ENCODE measurements at regions not wholly inside any gene's neighbourhood (a gene's known extent, or its start where the extent isn't known, plus 50 kb on each side); places are given as distances from the start of the nearest gene placed in this dataset.

- Histone ChIP-seq H3K27ac (ENCODE audit: low read depth in 1 of 2, low read length in 2 of 2) (no peak overlapping the region), H3K4me2 (replicated peaks; ENCODE audit: extremely low read depth, low read length, poor library complexity, severe bottlenecking) (no peak overlapping the region), H4K20me1 (ENCODE audit: insufficient read depth, low read length) (no peaks in the 10 kb centered on the region), H2AFZ (ENCODE audit: insufficient read depth, low read depth, low read length, poor library complexity, severe bottlenecking) (no peak overlapping the region), H3K79me2 (ENCODE audit: insufficient read depth, low read length) (no peaks in the 10 kb centered on the region), H3K9ac (ENCODE audit: insufficient read depth, low read length, poor library complexity, severe bottlenecking) (no peak overlapping the region), H3K9me3 (replicated peaks in 1 of 2; ENCODE audit: control insufficient read depth in 1 of 2, insufficient read depth in 1 of 2, low read length in 2 of 2) (no peaks in the 10 kb centered on the region), H3K27me3 (ENCODE audit: control insufficient read depth in 2 of 2, insufficient read depth in 2 of 2, low read length in 2 of 2) (no peaks in the 10 kb centered on the region), H3K4me3 (replicated peaks in 1 of 3; ENCODE audit: low read depth in 2 of 3, low read length in 3 of 3) (no peak overlapping the region), H3K36me3 (replicated peaks in 1 of 2; ENCODE audit: control insufficient read depth in 1 of 2, insufficient read depth in 2 of 2, low read length in 2 of 2) (no peaks in the 10 kb centered on the region), H3K4me1 (ENCODE audit: control insufficient read depth in 1 of 2, insufficient read depth in 2 of 2, low read length in 2 of 2) (no peaks in the 10 kb centered on the region)
- peaks cover 0 to 6% (median 3%) of the 10 kb centered on the region in 7 donors for H3K9me3 Mint-ChIP-seq
- H3K36me3 Mint-ChIP-seq: no peaks in the 10 kb centered on the region
- WGBS (ENCODE audit: insufficient coverage): no CpG with 5 or more reads among the region's 2 CpGs
- H3K27me3 Mint-ChIP-seq (ENCODE audit: low read depth in 3 of 3): peaks cover 0 to 4% (median 0%) of the 10 kb centered on the region in 3 donors
- no peaks in the 10 kb centered on the region for H3K4me1 Mint-ChIP-seq
- H3K27ac Mint-ChIP-seq: no peak overlapping the region
- no peak for TF ChIP-seq CTCF (IDR thresholded peaks at IDR 0.05)
- intact Hi-C loops (cut with micrococcal nuclease): no loop called here
- no peak for DNase-seq
- H3K4me3 Mint-ChIP-seq: no peak overlapping the region
Observed at GRCh38 chr2:103818176-103818575, 1035.7 kb upstream of the POU3F3 start.

DNA sequence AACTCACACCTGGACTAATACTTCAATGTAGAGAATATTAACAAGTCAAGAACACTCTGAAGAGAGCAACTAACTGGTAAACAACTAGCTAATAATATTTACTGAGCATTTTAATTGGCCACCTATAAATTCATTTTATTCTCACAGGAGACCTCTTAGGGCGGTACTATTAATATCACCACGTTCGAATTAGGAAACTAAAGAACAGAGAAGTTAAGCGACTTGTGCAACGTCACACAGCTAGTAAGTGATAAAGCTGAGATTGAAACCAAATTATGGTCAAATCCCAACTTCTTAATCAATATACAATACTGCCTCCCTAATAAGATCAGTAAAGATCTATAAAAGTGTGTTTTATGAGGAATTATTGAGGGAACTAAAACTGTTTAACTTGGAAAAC lies 1034.3 kb upstream of the POU3F3 start:
- no peak overlapping the region for H3K9ac ChIP-seq (ENCODE audit: insufficient read depth, low read length, poor library complexity, severe bottlenecking)
- H3K27ac Mint-ChIP-seq: no peak overlapping the region
- no peak overlapping the region for H3K4me3 ChIP-seq (replicated peaks in 1 of 3; ENCODE audit: low read depth in 2 of 3, low read length in 3 of 3)
- H3K27ac ChIP-seq (ENCODE audit: low read depth in 1 of 2, low read length in 2 of 2): no peak overlapping the region
- no peak overlapping the region for H3K4me3 Mint-ChIP-seq
- no peaks in the 10 kb centered on the region for H3K4me1 ChIP-seq (ENCODE audit: control insufficient read depth in 1 of 2, insufficient read depth in 2 of 2, low read length in 2 of 2)
- H4K20me1 ChIP-seq (ENCODE audit: insufficient read depth, low read length): no peaks in the 10 kb centered on the region
- DNase-seq: no peak
- H3K27me3 ChIP-seq (ENCODE audit: control insufficient read depth in 2 of 2, insufficient read depth in 2 of 2, low read length in 2 of 2): no peaks in the 10 kb centered on the region
- H3K4me2 ChIP-seq (replicated peaks; ENCODE audit: extremely low read depth, low read length, poor library complexity, severe bottlenecking): no peak overlapping the region
- H2AFZ ChIP-seq (ENCODE audit: insufficient read depth, low read depth, low read length, poor library complexity, severe bottlenecking): no peak overlapping the region
- no peaks in the 10 kb centered on the region for H3K9me3 ChIP-seq (replicated peaks in 1 of 2; ENCODE audit: control insufficient read depth in 1 of 2, insufficient read depth in 1 of 2, low read length in 2 of 2)
- no peaks in the 10 kb centered on the region for H3K36me3 ChIP-seq (replicated peaks in 1 of 2; ENCODE audit: control insufficient read depth in 1 of 2, insufficient read depth in 2 of 2, low read length in 2 of 2)
- WGBS (ENCODE audit: insufficient coverage): no CpG with 5 or more reads among the region's 5 CpGs
- peaks cover 0 to 6% (median 3%) of the 10 kb centered on the region in 7 donors for H3K9me3 Mint-ChIP-seq
- H3K36me3 Mint-ChIP-seq: no peaks in the 10 kb centered on the region
- H3K79me2 ChIP-seq (ENCODE audit: insufficient read depth, low read length): no peaks in the 10 kb centered on the region
- intact Hi-C loops (cut with micrococcal nuclease): no loop called here
- no peak for TF ChIP-seq CTCF (IDR thresholded peaks at IDR 0.05)
- peaks cover 0 to 4% (median 0%) of the 10 kb centered on the region in 3 donors for H3K27me3 Mint-ChIP-seq (ENCODE audit: low read depth in 3 of 3)
- H3K4me1 Mint-ChIP-seq: no peaks in the 10 kb centered on the region
